ENCODE measurements at regions not wholly inside any gene's neighbourhood (a gene's known extent, or its start where the extent isn't known, plus 50 kb on each side); places are given as distances from the start of the nearest gene placed in this dataset.

DNA sequence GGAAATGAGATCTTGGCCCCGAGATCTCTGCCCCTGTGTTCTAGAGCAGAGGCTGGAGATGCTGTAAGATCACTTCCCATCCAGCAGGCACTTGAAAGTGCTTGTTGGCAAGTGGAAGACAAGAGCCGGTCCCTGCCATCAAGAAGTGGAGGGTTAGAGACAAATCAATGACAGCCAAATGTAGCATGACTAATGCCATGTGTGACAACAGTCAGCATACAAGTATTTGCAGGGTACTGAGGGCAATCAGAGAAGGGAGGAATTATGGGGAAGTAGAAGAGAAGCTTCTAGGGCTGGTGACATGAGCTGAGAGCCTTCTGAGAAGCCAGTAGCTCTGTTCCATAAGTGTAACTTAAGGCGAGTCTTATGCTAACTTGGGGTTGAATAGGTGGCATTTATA, 58.6 kb downstream of the TMEM17 start:
- FAIRE-seq, result no peak

DNA sequence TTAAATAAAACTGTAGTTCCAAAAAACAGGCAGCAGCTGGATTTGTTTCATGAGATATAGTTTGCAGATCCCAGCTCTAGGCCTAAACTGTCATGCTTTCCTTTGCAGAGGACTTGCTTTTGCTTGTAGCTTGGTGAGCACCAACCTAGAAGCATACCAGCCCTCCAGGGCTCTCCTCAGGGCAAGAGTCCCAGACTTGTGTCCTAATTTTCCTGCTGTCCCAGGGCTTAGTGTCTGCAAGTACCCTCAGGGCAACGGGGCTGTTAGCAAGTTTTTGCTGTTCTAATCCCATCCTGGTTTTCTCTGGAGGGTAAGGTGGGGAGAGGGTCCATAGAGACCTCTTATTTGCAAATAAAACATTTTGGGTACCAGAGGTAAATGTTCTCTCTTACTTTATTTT, 59.5 kb downstream of the TMEM17 start:
- FAIRE-seq, result no peak

DNA sequence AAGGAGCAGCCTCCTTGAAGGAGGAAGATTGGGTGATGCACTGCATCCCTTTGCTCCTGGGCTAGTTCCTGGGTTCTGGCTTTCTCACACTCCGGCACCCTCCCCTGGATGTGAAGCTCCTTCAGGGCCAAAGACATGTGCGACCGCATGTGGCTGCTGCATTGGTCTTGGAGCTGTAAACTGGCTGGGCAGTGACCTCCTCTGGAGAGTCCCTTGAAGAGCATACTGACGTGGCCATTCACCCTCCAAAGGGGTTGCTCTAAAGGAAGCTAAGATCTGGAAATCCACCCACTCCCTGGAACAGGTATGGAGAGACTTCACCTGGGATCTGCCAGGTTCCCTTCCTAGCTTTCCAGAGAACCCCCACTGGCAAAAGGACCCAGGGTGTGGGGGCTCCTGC, 62.1 kb downstream of the TMEM17 start:
- no peak for FAIRE-seq

DNA sequence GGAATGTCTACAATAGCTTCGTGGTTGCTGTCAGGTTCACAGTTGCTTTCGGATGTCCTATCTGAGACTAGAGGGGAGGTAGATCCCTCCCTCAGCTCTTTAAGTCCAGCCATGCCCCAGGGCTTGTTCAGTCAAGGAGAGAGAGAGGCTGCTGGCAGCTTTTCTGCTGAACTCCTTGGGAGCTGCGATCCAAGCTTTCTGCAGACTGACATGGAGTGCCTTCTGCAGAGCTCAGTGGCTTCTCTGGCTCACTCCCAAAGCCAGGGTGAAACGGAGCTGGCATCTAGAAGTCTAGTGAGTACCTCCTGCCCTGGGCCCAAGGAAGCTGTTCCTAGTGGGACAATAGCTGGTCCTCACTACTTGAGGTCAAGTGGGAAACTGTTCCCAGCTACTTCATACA, 62.5 kb downstream of the TMEM17 start:
- no peak for FAIRE-seq

DNA sequence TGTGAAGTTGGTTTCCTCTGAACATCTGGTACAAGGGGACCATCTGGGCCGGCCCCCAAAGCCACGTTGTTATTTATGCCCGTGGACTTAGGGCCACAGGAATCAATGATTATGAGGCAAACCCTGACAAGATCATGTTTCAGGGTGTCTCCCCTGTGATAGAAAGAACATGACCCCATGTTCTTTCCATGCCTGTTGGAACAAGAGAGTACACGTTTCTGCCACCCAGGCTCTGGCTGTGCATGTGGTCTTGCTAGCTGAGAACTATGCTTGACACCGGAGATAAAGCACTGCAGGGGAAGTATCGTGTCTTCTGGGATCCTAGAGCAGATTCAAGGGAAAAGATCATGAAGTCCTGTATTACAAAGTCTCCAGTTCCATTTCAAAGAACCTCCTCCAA, 64.2 kb downstream of the TMEM17 start:
- no peak for FAIRE-seq

DNA sequence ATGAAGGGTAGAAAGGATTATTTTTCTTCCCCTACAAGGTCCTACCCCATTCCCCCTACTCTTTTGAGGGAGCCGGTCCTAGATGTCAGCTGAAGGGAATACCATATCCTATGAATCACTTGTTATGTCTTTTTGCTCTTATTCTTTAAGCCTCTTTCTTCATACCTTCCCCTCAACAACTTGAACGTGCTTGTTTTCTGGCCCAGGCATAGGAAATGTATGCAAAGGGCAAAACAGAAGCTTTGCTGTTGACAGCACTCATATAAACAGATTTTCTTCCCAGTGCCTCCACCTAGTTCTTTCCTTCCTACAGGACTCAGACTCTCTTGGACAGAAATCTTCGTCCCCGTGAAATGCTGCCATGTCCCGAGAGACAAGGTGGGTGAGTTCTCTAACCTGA, 64.6 kb downstream of the TMEM17 start:
- no peak for FAIRE-seq

DNA sequence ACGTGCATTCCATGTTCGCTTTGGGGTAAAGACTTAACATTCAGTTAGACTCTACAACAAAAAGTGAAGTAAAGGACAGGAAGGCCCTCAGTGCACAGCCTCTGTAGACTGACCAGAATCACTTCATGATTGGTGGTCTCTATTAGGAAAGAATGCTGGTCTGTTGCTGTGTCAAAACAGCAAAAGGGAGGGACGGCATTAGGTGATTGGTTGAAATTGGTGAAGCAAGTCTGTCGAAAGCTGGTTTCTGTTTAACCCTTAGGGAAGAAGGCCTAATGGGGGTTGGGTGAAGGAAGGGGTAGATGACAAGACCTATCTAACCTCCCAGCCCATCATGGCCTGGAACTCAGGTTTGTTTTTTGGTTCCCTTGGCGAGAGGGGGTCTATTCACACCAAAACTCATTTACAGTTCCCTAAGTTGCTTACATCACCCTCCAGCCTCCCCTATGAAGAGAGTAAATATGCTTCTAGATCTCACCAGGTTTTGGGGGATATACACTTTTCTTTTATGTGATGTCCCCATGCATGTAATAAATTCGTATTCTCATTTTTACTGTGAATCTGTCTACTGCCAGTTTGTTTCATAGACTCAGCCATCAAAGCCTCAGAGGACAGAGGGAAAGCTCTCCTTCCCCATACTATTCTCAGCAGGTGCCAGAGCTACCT, 65.6 kb downstream of the TMEM17 start:
- no peak for FAIRE-seq

DNA sequence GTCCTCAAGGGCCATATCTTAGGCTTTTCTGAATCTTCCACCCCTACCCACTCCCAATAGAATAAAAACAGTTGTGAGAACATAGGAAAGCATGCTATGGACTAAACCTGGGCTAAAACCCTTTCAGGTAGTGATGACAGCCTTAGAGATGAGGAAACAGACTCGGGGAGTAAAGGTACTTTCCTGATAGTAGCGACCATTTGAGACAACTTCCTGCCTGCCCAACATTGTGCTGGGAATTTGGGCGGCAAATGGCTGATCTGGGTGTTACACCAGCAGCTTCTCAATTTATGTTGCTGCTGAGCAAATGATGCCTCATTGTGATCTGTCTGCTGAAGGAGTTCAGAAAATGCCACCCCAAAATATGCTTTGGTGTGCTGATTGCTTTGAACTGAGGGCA, 66.6 kb downstream of the TMEM17 start:
- no peak for FAIRE-seq

DNA sequence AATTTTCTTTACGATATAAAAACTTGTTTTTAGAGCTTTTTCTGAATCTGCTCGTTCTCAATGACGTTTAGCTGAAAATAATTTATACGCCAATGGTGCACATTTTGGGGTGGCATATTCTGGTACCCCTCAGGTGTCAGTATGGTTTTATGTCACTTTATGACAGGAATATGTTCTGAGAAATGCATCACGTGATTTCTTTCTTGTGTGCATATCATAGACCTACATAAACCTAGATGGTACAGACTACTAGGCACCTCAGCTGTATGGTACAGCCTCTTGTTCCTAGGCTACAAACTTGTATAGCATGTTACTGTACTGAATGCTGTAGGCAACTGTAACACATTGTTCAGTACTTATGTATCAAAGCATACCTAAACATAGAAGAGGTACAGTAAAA, 68.2 kb downstream of the TMEM17 start:
- FAIRE-seq, result no peak

DNA sequence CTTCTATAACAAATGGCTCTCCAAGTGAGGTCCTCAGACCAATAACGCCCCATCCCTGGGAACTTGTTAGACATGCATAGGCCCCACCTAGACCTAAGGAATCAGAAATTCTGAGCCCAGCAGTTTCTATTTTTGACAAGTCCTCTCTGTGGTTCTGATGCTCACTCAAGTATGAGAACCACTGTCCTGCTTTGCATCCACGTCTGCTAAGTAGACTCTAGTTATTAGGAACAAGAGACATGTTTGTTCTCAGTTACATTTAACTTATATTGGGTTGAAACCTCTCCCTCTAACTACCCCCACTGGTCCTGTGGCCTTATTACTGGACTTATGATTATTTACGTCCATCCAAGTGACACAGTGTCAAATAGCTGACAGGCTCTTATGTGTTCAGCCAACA, 70.3 kb downstream of the TMEM17 start:
- FAIRE-seq, result no peak

DNA sequence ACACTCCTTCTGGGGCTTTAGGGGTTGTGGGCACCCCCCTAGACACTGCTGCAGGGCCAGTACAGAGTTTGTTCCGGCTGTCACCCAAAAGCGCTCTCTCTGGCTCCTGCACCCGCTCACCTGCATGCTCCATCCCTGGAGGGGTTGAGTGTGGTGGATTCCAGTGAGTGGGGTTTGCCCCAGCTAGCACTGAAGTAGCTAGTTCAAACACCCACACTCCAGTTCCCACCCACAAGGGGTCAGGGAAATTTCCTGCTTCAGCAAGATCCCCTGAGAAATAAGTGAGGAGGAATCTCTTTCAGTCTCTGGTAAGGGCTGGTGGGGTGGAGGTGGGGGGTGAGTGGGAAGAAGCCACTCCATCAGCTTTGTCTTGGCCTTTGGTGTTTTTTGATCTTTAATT, 73.6 kb downstream of the TMEM17 start:
- FAIRE-seq, result no peak

DNA sequence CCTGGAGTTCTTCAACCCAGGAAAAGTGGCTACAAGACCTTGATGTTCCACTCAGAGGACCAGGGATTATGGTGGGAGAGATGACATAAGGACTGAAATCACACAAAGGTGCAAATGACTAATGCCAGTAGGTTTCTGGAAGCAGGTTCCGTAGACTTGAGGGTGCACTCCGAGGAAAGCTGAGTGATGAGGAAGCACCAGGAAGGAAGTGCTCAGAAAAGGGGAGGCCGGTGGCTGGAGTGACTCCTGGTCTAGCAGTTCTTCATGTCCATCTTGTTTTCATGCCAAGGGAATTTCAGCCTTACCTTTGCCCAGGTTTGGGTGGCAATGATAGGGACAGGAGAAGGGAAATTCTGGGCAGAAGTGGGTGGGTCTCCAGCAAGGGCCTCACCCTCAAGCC, 74.5 kb downstream of the TMEM17 start:
- FAIRE-seq, result no peak

DNA sequence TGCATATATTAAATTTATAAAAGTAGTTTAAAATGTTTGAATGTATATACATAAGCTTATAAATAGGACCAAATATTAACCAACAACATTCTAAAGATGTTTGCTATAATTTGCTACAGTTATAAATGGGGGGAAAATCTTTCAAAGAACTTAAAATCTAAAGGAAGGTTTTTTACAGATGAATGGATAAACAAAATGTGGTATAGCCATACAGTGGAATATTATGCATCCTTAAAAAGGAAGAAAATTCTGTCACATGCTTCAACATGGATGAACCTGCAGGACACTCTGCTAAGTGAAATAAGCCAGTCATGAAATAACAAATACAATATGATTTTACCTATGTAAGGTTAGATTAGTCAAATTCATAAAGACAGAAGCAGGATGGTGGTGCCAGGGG, 75.8 kb downstream of the TMEM17 start:
- peak; percentile 71 for FAIRE-seq

DNA sequence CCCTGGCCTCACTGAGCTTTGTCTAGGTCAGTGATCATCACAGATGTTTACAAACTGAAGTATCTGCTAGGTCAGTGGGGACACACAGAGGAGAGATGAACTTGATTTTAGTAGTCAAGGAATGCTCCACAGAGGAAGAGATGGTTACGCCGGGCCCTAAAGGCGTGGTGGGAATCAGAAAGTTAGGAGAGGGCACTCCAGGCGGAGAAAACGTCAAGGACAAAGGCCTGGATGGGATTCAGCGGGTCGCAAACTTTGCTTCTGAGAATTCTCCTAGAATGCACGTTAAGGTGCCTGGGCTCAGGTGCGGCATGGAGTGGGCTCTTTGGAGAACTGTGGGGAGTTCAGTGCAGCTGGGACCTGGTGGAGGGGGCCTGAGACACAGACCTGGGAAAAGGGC, 78.8 kb downstream of the TMEM17 start:
- FAIRE-seq, result no peak

DNA sequence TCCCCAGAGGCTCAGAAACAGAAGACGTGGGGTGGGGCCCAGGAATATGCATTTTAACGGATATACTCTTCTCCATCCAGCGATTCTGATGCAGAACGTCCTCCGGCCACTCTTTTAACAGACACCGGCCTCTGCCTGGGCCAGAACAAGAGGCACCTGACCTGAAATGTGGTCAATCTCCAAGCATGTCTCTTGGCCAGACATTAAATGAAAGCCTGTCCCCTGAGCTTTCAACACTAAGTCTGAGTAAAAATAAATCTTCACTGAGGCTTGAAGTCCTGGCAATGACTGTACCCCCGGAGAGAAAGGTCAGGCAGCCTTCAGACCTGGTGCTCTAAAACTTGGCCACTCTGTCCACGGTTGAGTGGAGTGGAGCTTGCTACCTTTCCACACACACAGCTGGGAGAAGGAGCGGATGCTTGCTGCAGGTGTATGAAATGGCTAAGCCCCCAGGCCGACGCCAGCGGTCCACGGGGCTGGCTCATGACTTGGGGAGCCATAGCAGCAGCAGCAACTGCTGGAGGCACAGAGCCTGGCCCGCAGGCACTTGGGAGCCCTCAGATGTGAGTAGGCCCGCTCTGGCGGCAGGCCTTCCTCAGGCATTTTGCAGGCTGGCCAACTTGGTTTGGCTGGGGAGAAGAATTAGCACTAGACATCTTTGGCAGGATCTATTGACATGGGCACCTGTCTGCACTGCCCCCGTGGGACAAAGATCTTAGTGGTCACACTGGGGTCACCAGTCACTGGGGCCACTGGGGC, 79.7 kb downstream of the TMEM17 start:
- FAIRE-seq, result no peak

DNA sequence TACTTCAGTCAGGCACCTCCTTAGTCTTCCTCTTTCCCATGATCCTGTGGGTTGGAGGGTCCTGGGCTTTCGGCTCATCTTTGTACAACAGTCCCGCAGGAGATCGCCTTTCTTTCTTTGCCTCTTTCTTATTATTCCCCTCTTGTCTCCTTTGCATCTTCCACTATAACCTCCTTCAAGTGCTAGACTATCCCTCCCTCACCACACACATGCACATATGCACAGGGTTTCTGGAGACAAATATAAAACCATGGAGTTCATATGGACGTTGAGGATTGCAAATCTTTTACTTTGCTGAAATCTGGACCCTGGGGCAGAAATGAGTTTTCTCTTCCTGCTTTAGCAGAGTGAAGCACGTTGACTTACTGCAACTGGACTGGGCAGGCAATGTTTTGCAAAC, 80.3 kb downstream of the TMEM17 start:
- FAIRE-seq, result no peak

DNA sequence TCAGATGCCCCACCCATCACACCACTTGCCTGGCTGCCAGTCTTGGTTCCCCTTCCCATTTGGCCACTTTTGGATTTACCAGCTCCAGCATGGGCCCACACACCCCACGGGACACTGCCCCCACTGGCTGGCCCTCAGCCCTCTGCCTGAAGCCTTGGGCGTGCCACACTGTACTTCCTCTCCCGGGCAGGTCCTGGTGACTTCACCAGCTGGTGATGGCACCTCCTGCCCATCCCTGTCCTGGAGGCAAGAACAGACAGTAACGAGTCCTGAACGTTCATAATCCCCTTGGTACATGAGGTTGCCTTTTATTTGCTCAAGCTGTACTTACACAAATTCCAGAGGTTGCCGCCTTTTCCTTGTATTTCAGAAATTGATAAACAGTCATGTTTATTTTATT, 81.1 kb downstream of the TMEM17 start:
- no peak for FAIRE-seq

DNA sequence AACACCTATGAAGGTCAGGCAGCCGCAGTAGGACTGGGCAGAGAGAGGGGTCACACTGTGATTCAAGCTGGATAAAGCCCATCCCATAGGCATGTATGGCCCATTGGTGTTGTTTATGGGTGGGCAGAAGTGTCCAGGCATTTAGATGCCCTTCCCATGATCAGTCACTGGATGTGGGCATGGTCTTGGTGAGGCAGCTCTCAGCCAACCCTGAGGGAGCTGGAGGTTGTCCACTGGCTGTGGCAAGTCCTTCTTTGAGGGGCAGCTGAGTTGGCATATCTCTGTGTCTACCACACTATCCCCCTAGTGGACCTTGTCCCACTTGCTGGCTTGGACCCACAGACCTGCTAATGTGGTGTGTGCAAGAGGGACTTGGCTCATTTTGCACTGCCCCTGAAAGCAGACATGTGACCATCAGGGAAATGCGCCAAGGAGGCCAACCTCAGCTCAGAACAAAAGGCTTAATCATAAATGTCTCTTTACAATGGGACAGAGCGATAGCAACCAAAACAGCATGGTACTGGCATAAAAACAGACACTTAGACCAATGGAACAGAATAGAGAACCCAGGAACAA, 82.0 kb downstream of the TMEM17 start:
- FAIRE-seq, result no peak

DNA sequence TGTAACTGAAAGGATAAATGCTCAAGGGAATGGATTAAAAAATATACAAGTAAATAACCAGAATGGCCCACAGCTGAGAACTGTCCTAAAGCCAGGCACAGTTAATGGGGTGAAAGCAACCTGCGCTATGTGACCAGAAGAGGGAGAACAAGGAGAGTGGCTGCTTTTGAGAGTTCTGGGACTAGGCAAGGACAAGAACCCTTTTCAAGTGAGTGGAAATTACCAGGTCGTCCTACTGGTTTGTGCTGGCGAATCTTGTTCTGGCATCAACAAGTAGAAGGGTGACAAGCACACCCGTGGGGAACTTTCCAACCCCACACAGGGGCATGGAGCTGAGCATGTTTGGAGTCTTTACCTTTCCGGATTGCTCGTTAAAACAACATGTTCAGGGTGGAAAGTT, 82.8 kb downstream of the TMEM17 start:
- no peak for FAIRE-seq

DNA sequence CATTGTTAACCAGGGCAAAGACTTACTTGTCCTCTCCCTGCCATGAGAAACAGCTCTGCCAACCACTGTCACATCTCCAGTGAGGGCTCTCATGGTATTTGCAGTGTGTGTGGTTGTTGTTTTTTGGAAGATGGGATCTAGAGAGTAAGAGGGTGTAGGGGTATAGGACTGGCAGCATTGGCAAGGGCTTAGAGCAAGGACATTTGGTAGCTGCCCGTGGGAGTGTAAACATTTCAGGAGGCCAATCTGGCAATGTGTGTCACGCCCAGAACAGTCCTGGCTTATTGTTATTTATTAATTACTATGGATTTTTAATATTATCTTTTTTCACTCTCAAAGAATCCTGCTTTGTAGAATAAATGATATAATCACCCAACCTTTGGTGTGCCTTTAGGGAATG, 90.5 kb downstream of the TMEM17 start:
- FAIRE-seq, result no peak

DNA sequence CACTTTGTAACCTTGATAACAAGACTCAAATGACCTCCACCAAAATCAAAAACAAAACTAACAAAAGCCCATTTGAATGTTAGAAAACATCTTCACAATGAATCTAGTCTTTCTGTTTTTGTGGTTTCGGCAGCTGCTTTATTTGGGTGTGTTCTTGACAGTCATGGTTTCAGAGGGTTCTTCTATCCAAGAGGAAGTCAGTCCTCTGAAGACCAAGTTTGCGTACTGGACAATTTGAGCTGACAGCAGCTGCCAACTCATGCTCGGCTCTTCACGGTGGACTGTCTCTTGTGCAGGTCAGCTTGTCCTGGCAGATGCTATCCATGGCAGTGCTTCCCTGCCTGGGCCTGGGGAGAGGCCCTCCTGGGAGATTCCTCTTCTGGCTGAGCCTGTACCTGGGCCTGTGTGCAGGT, 91.0 kb downstream of the TMEM17 start:
- FAIRE-seq, result no peak

DNA sequence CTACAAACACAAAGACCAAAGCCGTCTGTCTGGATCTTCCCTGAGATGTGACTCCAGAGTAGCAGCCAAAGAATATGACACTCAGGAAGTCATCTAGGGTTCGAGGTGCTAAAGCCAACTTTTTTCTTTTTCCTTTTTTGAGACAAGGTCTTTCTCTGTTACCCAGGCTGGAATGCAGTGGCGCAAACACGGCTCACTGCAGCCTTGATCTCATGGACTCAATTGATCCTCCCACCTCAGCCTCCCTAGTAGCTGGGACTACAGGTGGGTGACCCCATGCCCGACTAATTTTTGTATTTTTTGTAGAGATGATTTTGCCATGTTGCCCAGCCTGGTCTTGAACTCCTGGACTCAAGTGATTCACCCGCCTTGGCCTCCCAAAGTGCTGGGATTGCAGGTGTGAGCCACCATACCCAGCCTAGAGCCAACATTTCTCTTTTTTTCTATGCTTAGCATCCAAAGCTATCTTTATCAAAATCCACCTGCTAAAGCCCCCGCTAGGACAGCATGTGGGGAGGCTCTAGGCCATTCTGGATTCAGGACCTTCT, 92.8 kb downstream of the TMEM17 start:
- FAIRE-seq, result no peak

DNA sequence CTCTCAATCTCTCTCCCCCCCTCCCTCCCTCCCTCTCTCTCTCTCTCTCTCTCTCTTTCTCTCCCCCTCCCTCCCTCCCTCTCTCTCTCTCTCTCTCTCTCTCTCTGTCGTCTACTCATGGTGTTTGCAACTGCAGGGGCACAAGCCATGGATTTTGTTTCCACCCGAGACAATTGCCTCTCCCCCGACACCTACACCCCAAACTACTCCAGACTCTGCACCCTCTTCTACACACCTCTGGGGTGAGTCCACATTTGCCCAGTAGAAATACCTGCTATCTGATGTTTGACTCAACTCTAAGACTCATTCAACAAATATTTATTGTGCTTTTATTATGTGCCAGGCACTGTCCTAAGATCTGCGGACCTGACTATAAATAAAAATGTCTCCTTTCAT, 93.7 kb downstream of the TMEM17 start:
- FAIRE-seq, result no peak

DNA sequence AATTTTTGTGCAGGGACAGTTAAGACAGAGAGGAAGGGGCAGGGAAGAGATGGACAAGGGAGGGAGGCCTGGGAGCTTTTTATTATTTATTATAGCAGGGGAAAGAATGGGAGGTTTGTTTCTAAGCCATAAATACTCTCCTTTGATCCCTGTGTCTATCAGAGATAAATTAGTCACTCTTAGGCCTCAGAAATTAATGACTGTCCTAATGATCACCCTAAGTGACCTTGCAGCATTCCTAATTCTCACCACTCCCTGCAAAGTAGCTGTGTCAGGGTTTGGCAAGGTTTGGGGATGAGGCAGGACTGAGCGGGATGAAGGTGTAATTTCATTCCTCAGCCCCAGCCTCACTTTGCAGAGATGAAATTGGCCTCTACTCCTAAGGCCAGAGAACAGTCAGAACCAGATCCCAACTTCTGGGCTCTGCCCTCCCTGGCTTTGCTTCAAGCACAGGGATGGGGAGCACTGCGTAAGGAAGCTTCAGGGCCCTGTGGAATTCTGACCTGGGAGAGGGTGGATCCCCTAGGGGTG, 95.0 kb downstream of the TMEM17 start:
- FAIRE-seq, result no peak
